GM19463 (cell line): ENCODE measurements at regions not wholly inside any gene's neighbourhood (a gene's known extent, or its start where the extent isn't known, plus 50 kb on each side); places are given as distances from the start of the nearest gene placed in this dataset.
A peak's percentile ranks its signal among the peaks of the same experiment; 100 is the strongest.

Experiments
- ATAC-seq: cut with Tn5 transposase; IDR thresholded peaks from one replicate; pipeline ENCODE4 v1.9.1; 2021; ENCODE audit warnings: mild to moderate bottlenecking, moderate library complexity; ENCODE audit not compliant: unreplicated experiment

GRCh38 chr4:151917145-151917734 is 156.4 kb upstream of the GATB start:
- ATAC-seq: no peak

DNA sequence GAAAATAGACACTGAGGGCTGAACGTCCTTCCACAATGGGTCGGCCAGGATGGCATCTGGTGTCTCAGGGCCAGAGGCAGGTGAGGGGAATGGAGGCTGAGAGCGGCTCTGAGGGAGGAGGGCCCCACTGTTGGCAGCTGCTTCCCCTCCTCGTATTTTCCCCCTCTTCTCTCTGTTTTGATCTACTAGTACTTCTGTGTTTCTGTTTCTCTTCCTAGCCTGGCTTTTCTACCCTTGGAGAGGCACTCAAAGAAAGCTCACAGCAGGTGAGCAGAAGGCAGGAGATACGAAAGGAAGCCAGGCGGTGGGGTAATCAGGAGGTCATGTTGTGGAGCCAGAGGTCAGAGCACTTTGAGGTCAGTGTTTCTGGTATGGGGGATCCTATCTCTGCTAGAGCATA is 151.8 kb upstream of the GATB start:
- ATAC-seq: no peak

GRCh38 chr4:151911970-151912369 is 151.2 kb upstream of the GATB start:
- no peak for ATAC-seq

GRCh38 chr4:151908734-151909497 is 148.1 kb upstream of the GATB start:
- ATAC-seq: no peak

DNA sequence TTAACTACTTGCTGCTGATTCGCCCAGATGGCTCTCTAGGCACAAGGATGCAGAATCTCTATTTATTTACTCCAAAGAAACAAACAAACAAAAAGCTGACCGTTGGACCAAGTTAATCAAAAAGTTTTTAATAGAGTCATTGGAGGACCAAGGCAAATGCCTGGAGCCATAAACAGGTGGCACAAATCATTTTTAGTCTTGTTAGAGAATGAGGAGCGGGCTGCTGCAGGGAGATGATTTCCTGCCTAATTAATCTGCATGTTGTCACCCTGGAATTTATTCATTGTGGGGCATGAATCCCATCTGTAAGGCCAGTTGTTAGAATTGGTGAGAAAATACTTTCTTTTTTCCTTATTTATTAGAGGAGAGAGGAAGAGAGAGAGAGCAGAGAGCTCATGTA is 147.4 kb upstream of the GATB start:
- ATAC-seq: no peak

DNA sequence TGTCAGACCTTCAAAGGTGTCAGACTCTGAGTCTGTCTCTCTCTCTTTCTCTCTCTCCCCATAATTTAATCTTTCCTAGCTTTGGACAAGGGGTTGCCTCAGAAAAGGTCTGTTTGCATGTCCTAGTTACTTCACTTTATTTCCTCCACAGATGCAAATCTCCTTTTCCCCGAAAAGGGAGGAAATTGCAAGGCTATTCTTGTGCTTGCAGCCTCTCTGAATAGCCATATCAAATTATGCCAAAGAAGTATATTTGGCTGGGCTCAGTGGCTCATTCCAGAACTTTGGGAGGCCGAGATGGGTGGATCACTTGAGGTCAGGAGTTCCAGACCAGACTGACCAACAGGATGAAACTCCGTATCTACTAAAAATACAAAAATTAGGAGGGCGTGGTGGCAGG is 145.6 kb upstream of the GATB start:
- ATAC-seq: no peak

DNA sequence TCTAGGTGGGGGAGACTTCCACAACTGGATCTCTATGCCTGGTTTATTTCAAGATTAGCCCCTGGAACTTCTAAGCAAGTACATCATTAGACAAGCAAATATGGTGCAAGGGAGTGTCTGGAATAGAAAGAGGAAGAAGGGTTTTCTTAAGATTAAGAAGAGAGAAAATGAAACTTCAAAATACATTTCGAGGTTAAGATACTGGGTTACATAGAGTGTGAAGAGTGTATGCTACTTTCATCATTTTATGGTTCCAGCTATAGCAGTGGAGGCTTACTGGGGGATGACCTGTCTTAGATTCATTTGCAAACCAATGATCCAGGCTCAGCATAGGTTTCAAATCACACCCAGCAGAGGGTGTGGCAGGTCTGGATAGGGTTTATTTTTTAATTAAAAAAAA is 144.4 kb upstream of the GATB start:
- peak; percentile 87 for ATAC-seq

DNA sequence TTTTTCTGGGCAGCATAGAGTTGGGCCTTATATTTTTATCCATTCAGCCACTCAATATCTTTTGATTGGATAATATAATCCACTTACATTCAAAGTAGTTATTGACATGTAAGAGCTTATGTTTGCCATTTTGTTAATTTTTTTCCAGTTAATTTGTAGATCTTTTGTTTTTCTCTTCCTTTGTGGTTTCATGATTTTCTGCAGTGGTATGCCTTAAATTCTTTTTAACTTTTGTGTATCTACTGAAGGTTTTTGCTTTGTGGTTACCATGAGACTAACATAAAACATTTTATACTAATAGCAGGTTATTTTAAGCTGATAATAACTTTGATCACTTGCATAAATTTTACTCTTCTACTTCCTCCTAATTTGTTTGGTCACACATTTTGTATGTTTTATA is 140.8 kb upstream of the GATB start:
- ATAC-seq: no peak

DNA sequence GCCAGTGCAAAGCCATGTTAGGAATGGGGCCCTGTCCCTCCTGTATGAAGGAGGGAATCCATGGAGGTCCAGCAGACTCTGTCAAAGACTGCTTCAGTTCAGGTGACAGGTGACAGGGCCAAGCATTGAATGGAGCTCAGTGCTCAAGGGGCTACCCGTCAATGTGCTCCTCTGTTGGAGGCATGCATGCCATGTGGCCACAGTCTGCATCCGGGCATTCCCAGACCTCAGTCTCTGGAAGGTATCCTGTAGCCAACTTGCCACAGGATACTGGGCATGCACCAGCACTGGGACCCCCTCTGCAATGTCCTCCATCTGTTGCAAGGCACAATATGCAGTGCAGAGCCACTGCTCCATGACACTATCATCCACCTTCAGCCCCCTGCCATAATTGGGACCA is 136.1 kb upstream of the GATB start:
- no peak for ATAC-seq

GRCh38 chr4:151895671-151896070 is 134.9 kb upstream of the GATB start:
- no peak for ATAC-seq

GRCh38 chr4:151894246-151894645 is 133.4 kb upstream of the GATB start:
- no peak for ATAC-seq

- ATAC-seq: peak; percentile 55
These were observed 127.6 kb upstream of the GATB start for GRCh38 chr4:151888367-151888866.

GRCh38 chr4:151887816-151888180 is 127.0 kb upstream of the GATB start:
- ATAC-seq: peak; percentile 22

DNA sequence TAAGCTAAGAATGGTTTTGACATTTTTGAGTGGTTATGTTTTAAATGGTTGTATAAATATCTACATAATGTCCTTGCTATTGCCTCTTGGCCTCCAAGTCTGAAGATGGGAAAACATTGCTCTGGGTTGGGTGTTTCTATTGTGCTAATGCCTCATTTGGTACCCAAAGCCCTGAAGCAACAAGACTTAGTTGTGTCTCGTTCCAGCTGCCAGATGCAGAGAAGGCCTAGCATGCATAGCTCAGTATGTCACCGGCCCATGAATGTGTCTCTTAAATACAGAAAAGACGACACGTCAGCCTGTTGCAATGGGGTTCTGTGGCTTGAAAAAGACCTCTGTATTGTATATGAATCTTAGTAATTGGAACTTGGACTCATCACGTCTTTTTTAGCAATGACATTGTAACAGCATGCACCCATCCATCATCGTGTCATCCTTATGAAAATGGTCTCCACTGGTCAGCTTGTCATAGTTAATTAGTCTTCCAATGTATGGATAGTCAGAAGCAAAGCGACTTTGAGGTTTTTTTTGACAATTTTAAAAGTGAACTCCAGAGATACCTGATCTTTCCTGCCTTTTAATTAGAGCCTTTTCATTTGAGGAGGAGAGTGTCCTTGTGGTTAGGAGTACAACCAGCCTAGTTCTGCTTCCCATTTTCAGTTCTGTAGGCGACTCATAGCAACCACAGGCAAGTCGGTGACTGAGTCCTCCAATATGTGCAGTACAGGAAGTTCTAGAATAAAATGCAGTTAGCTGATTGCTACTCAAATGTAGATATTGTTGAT is 126.4 kb upstream of the GATB start:
- ATAC-seq: peak; percentile 55

DNA sequence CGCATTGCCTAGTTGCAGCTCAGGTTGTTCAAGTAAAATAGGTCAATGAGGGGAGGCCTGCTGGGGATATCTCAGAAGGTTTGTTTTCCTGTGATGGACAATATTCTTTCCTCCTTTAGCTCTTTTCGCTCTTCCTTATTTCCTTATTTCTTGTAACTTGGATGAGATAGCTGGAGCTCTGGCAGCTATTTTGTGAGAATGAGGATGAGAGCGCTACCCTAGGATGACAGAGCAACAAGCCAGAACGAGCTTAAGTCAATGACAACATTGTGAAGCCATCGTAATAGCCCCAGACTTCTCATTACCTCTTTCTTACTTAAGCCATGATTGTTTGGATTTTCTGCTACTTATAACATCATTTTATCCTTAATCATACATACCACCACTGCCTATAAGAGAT is 124.3 kb upstream of the GATB start:
- ATAC-seq: no peak

- ATAC-seq: no peak
These were observed 122.9 kb upstream of the GATB start for GRCh38 chr4:151883747-151884146.

- ATAC-seq: peak; percentile 60
These were observed 121.4 kb upstream of the GATB start for GRCh38 chr4:151882072-151882803.

GRCh38 chr4:151879705-151880445 is 119.1 kb upstream of the GATB start:
- ATAC-seq: no peak

DNA sequence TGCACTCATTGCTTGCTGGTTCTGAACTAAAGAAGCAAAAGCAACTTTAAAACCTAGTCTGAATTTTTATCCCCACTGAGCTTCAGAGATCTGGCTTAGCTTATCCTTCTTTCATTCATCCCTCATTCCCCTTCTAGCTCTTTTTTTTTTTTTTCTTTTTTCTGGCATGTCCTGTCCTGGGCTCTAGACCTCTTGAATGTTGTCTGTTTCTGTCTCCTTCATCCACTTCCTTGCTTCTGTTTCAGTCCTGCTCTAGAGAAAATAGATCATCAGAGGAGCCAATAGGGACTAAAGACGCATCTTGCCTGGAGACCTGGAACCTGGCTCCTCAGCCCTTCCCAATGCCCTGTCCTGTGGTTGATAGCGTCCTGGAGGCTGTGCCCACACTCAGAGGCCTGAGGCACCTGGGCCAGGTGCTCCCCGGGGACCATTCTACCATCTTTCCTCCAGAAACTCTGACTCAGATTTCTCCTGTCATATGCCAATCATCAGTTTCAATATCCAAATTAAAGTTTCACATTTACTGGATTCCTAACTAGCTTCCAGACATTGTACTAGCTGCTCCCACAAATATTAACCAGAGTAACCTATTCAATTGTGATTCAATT is 115.7 kb upstream of the GATB start:
- no peak for ATAC-seq

- no peak for ATAC-seq
These were observed 113.5 kb upstream of the GATB start for GRCh38 chr4:151874328-151874727.
